Fibroblast of skin of abdomen (primary cell): ENCODE measurements at regions not wholly inside any gene's neighbourhood (a gene's known extent, or its start where the extent isn't known, plus 50 kb on each side); places are given as distances from the start of the nearest gene placed in this dataset.

ENCODE experiments used
- DNase-seq: peaks from one replicate; pipeline ENCODE4 v3.0.0-alpha.2; 2013

- peak; percentile 3 for DNase-seq
Observed at GRCh38 chr20:54717983-54718382, 242.6 kb downstream of the DOK5 start.

- no peak for DNase-seq
Observed at GRCh38 chr20:54716790-54717189, 241.4 kb downstream of the DOK5 start.

- DNase-seq = no peak
Observed at GRCh38 chr20:54716174-54716747, 240.9 kb downstream of the DOK5 start.

- DNase-seq = no peak
Observed at GRCh38 chr20:54714817-54715216, 239.4 kb downstream of the DOK5 start.

- no peak for DNase-seq
Observed at GRCh38 chr20:54713727-54714126, 238.3 kb downstream of the DOK5 start.

- no peak for DNase-seq
Observed at GRCh38 chr20:54711071-54711470, 235.7 kb downstream of the DOK5 start.

- no peak for DNase-seq
Observed at GRCh38 chr20:54710341-54710740, 234.9 kb downstream of the DOK5 start.

GRCh38 chr20:54708229-54708628, 232.8 kb downstream of the DOK5 start:
- DNase-seq = no peak

GRCh38 chr20:54707801-54708200, 232.4 kb downstream of the DOK5 start:
- no peak for DNase-seq

GRCh38 chr20:54706581-54706980, 231.2 kb downstream of the DOK5 start:
- no peak for DNase-seq

- no peak for DNase-seq
Observed at GRCh38 chr20:54704032-54704635, 228.7 kb downstream of the DOK5 start.
